ENCODE measurements at regions not wholly inside any gene's neighbourhood (a gene's known extent, or its start where the extent isn't known, plus 50 kb on each side); places are given as distances from the start of the nearest gene placed in this dataset.

- no peak for DNase-seq
Measured at GRCh38 chr15:72833561-72833960, 50.0 kb upstream of the ADPGK start.
